Thyroid gland (tissue), 4 donors: ENCODE measurements at regions not wholly inside any gene's neighbourhood (a gene's known extent, or its start where the extent isn't known, plus 50 kb on each side); places are given as distances from the start of the nearest gene placed in this dataset.

Experiments
- DNase-seq, 2 donors: peaks; one replicate each; pipeline ENCODE4 v3.0.0-alpha.2; 2019
- H3K27ac ChIP-seq, 3 donors: fragments of 200-600 bp; sonication (generic); 1 replicate in 2 of 3; 2 replicates in 1 of 3; pipeline ENCODE4 v1.5.1; 2016 to 2019; ENCODE audit warnings: mild to moderate bottlenecking in 1 of 3, moderate library complexity in 1 of 3
- H3K27me3 ChIP-seq: fragments of 200-600 bp; sonication (generic); one replicate; pipeline ENCODE4 v1.5.1; 2019
- H3K36me3 ChIP-seq, 2 donors: fragments of 200-600 bp; sonication (generic); one replicate each; pipeline ENCODE4 v1.5.1; 2016 to 2019
- H3K4me1 ChIP-seq, 2 donors: fragments of 200-600 bp; sonication (generic); one replicate each; pipeline ENCODE4 v1.5.1; 2017 to 2019
- H3K4me3 ChIP-seq, 3 donors: fragments of 200-600 bp; sonication (generic); replicated peaks in 1 of 3; 1 replicate in 2 of 3; 2 replicates in 1 of 3; pipeline ENCODE4 v1.5.1; 2016; ENCODE audit warnings: mild to moderate bottlenecking in 1 of 3
- H3K9me3 ChIP-seq: fragments of 200-600 bp; sonication (generic); one replicate; pipeline ENCODE4 v1.5.1; 2017
- CTCF ChIP-seq, 6 experiments: fragments of 200-600 bp in 3 of 6; fragments of 450-650 bp in 3 of 6; sonication (generic) in 3 of 6; IDR thresholded peaks; one replicate each; pipeline ENCODE4 v1.5.1; 2016 to 2019; ENCODE audit warnings: antibody characterized with exemption in 6 of 6, mild to moderate bottlenecking in 2 of 6, inconsistent platforms in 1 of 6, moderate library complexity in 1 of 6
- POLR2A ChIP-seq, 2 donors: fragments of 450-650 bp; IDR thresholded peaks; one replicate each; pipeline ENCODE4 v1.6.1; 2017; ENCODE audit warnings: antibody characterized with exemption in 2 of 2, mild to moderate bottlenecking in 2 of 2, moderate library complexity in 1 of 2
- WGBS, 2 donors: methylation state at CpG; one replicate each; pipeline ENCODE4 v1.1.5; 2017; 5-methylcytosine and 5-hydroxymethylcytosine counted together
- intact Hi-C: fragments of 100-400 bp; cut with DNase I; formaldehyde crosslinking; loops from one replicate; pipeline ENCODE4 v1.15.1; 2023

DNA sequence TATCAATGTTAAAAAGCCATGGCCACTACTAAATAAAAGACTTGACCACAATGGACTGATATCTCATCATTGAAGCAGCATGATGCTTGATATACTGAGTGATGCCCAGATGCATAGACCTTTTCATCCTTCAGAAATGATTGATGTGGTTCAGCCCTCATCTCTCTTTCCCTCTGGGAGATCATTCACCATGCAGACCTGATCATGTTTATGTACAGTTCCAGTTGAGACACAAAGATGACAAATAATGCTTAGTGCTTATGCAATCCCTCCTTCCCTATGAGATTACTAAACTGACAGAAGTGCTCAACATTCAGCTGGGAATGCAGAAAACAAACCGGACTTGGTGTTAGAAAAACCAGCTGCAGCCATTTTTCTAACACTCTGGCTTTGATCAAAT is 91.9 kb upstream of the TLR4 start:
- no peaks in the 10 kb centered on the region for H3K9me3 ChIP-seq
- DNase-seq = no peak
- no peak overlapping the region for H3K4me3 ChIP-seq
- no peak overlapping the region for H3K27ac ChIP-seq
- TF ChIP-seq CTCF (IDR thresholded peaks at IDR 0.05) (no peak), POLR2A (IDR thresholded peaks at IDR 0.05) (no peak)
- no peaks in the 10 kb centered on the region for H3K27me3 ChIP-seq
- no peaks in the 10 kb centered on the region for H3K36me3 ChIP-seq
- H3K4me1 ChIP-seq = no peaks in the 10 kb centered on the region
- intact Hi-C loops = no loop called here
- 45 to 50% methylated on average over 1 of the region's 1 CpG for WGBS, 2 donors

GRCh38 chr9:117597977-117598376 is 106.2 kb upstream of the TLR4 start:
- 66 to 88% methylated on average over 2 of the region's 2 CpGs for WGBS, 2 donors
- Histone ChIP-seq H3K27me3 (no peaks in the 10 kb centered on the region), H3K36me3 (no peaks in the 10 kb centered on the region), H3K4me1 (no peaks in the 10 kb centered on the region), H3K4me3 (no peak overlapping the region), H3K27ac (no peak overlapping the region), H3K9me3 (no peaks in the 10 kb centered on the region)
- TF ChIP-seq CTCF (IDR thresholded peaks at IDR 0.05) = no peak
- no peak for TF ChIP-seq POLR2A (IDR thresholded peaks at IDR 0.05)
- intact Hi-C loops = no loop called here
- no peak for DNase-seq

DNA sequence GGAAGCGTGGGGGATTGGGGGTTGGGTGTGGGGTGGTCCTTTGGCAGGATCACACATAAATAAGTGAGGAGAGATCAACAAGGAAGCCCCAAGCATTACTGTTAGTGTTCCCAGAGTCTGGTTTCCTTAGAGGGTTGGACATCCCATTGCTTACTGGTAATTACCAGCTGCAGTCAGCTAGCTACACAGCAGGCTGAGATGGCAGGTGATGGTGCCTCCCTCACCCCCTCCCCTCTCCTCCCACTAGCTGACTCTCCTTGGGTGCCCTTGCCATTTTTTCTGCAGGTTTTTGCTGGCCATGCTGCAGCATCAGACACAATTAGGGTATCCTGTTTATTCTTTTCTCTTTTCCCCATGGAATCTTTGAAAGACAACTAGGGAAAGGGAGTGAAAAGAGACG is 107.5 kb upstream of the TLR4 start:
- Histone ChIP-seq H3K27me3 (no peaks in the 10 kb centered on the region), H3K4me3 (no peak overlapping the region), H3K36me3 (no peaks in the 10 kb centered on the region), H3K9me3 (no peaks in the 10 kb centered on the region), H3K4me1 (no peaks in the 10 kb centered on the region), H3K27ac (no peak overlapping the region)
- WGBS, 2 donors = 46 to 55% methylated on average over 2 of the region's 2 CpGs
- no peak for TF ChIP-seq CTCF (IDR thresholded peaks at IDR 0.05)
- no peak for TF ChIP-seq POLR2A (IDR thresholded peaks at IDR 0.05)
- DNase-seq = no peak
- intact Hi-C loops = no loop called here

- H3K27ac ChIP-seq = no peak overlapping the region
- intact Hi-C loops = no loop called here
These were observed 108.6 kb upstream of the TLR4 start for GRCh38 chr9:117595650-117596049.

GRCh38 chr9:117587263-117587662 is 116.9 kb upstream of the TLR4 start:
- Histone ChIP-seq H3K27ac (no peak overlapping the region), H3K4me3 (no peak overlapping the region), H3K36me3 (no peaks in the 10 kb centered on the region), H3K9me3 (no peaks in the 10 kb centered on the region), H3K4me1 (no peaks in the 10 kb centered on the region), H3K27me3 (no peaks in the 10 kb centered on the region)
- TF ChIP-seq POLR2A (IDR thresholded peaks at IDR 0.05) = no peak
- TF ChIP-seq CTCF (IDR thresholded peaks at IDR 0.05) = no peak
- WGBS, 2 donors = 62 to 77% methylated on average over 2 of the region's 2 CpGs
- intact Hi-C loops = no loop called here
- DNase-seq = no peak

More at GRCh38 chr9:117595650-117596049, 108.6 kb upstream of the TLR4 start:
- DNase-seq = no peak
- Histone ChIP-seq H3K9me3 (no peaks in the 10 kb centered on the region), H3K36me3 (no peaks in the 10 kb centered on the region), H3K4me1 (no peaks in the 10 kb centered on the region), H3K27me3 (no peaks in the 10 kb centered on the region), H3K4me3 (no peak overlapping the region)
- TF ChIP-seq CTCF (IDR thresholded peaks at IDR 0.05) (no peak), POLR2A (IDR thresholded peaks at IDR 0.05) (no peak)
- WGBS, 2 donors = 85 to 95% methylated on average over 3 of the region's 3 CpGs
